ENCODE measurements at regions not wholly inside any gene's neighbourhood (a gene's known extent, or its start where the extent isn't known, plus 50 kb on each side); places are given as distances from the start of the nearest gene placed in this dataset.
"Not testable (repeated sequence)": the region's sequence is repeated elsewhere in the genome, so short reads cannot be mapped to it uniquely, and the experiment has no call there.

GRCh38 chr3:177830411-177830849 lies 633.1 kb upstream of the TBL1XR1 start:
- DNase-seq = no peak

- no peak for DNase-seq
Measured at GRCh38 chr3:177831361-177831760, 634.1 kb upstream of the TBL1XR1 start.

GRCh38 chr3:177832880-177833279 lies 635.6 kb upstream of the TBL1XR1 start:
- no peak for DNase-seq

GRCh38 chr3:177833332-177833731 lies 636.0 kb upstream of the TBL1XR1 start:
- DNase-seq = no peak

DNA sequence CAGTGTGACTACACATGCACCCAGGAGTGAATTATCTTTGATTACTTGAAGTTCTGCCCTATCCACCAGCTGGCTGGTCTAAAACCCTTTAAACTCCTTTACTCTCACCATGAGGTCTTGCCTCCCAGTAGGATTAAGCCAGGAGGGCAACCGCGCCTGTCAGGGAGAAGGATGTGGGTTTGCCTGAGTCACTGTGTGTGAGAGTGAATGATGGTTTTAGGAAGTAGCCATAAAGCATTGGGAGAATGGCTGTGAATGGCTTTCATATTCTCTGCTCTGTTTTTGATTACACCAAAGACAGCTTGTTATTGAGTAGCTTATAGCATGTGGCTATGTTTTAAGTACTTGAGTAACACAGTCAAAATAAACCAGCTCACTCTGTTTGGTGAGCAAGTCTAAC lies 637.7 kb upstream of the TBL1XR1 start:
- DNase-seq = peak in 1 of 2 donors; percentile 9

DNA sequence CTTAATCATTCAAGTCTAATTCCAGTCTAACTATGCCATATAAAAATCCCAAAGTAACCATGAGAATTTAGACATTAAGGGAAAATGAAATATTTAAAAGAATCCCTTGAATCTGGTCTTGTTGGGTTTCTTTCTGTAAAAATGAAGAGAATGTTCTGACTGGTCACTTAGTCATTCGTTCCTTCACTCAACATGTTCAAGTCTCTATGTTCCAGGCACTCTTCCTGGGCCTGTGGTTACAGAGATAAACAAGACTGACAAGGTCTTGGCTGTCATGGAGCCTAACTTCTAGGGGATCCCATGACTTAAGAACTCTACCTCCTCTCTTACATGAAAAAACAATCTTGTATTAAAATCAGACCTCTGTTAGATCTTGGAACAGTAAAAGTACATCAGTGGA lies 638.6 kb upstream of the TBL1XR1 start:
- no peak for DNase-seq

DNA sequence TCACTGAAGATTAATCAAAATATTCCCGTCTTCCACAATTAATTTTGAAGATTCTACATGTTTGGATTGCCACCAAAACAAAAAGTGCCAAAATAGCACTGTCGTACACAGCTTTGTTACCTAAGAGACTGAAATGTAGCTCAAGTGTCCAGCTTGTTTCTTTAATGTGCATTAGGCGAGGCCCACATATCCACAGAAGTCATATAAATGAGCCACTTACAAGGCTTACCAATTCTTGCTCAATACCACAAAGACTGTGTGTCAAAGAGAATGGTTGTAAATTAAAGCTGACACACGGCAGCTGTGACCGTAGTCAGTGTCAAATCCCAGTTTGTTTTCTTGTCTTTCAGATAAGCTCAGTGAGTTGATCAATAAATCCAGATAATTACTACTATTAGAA lies 639.4 kb upstream of the TBL1XR1 start:
- no peak for DNase-seq

DNA sequence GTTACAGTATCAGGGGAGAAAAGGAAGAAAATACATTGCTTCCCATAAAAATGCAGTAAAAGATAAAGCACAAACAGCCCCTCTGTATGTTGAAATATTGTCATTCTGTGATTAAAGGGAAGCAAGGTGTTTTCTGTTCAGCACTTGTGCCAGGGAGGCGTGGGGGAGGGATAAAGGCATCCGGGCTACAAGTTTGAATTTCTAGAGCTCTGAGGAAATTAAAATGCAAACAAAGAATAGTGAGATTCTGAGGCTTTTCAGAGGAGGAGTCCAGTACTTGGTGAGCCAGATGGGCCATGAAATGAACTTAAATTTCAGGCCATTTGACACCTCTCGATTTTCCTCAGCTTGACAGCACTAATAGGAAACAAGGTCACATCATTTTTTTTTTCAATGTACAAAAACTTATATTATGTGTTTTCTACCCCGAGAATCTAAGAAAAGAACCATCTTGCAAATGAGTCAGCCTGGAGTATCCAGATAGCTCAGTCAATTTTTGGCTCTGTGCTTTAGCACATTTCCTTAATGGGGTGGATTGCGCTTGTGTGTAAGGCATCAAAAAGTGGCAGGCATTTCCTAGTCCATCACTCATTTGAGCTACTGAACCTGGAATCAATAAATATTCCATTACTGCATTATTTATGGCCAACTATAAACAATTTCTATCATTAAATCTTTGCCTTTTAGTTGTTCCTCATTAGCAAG lies 640.8 kb upstream of the TBL1XR1 start:
- DNase-seq = no peak

GRCh38 chr3:177838766-177839350 lies 641.6 kb upstream of the TBL1XR1 start:
- no peak for DNase-seq

DNA sequence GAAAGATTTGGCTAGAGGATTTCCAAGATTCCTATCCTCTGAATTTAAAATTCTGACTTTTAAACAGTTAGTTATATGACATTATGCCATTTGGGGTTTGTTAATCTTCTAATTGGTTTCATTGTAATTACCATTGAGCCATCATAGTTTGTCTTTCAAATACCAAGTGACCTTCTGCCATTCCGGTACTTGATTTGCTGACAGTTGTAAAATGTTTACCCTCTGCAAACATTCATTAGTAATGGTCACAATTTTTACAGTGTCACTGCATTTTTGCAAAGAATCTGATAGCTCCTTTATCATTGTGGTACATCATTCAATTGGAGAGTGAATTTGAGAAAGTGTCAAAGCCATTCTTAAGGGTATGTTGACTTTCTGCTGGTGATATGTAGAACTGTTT lies 645.0 kb upstream of the TBL1XR1 start:
- no peak for DNase-seq

DNA sequence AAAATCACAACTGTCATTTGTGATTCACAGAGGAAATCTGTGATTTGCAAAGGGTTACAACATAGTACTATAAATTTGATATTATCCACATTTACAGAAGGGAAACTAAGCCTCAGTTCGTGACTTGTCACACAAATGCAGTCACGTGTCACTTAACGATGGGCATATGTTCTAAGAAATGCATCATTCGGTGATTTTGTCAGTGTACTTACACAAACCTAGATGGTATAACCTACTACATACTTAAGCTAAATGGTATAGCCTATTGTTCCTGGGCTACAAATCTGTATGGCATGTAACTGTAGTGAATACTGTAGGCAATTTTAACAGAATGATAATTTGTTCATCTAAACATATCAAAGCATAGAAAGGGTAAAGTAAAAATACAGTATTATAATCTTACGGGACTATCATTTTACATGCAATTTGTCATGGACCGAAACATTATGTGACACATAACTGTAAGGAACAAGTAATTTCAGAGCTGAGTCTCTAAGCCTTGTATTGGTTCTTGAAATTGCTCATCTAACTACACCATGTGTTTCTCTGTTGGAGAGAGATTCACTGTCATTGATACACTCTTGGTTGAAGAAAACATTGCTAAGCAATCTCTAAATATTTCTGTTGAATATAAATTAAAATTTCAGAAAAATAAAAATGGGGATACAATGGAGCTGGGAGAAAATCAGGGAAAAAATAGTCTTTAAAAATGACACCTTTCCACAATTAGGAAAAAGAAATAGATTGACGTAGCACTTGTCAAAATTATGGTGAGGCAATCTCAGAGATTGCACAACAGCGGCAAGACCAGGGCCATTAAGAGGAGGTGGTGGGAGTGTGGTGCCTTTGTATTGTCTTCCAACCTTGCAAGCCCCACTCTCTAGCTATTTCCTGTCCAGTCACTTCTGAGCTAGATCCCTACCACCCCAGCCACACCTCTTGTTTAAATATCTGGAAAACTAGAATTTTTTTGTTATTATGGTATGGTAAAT lies 645.8 kb upstream of the TBL1XR1 start:
- no peak for DNase-seq

DNA sequence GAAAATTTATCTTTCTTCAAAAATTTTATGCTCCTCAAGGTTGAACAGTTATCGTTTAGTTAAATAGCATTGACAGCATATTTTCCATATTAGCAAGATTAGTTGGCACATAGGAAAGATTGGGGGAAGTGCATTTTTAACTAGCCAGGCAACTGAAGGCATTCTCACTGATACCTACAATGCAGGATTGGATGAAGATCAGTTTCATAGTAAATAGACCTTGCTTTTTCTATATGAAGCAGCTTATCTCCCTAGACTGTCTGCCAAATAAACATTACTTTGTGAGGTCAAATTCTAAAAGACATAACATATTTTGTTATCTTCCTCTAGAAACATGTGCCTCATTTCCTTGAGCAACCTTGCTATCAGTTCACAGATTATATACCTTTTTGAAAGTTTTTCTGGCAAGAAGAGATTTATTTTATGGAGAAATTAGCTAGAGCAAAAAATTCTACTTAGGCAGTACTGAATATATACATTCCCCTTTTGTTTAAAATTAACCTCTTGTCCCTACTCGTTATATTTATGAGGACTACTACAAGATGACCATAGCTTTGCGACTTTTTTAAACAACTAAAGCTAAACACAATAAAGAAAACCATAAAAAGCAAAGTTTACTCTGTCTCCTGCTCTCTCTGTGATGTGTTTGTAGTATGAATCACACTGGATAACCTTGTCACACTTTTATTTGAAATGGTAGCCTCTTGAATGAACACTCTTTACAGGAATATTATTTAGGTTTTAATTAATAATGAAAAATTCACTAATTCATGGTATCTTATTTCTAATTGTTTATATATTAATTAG lies 654.9 kb upstream of the TBL1XR1 start:
- no peak for DNase-seq

DNA sequence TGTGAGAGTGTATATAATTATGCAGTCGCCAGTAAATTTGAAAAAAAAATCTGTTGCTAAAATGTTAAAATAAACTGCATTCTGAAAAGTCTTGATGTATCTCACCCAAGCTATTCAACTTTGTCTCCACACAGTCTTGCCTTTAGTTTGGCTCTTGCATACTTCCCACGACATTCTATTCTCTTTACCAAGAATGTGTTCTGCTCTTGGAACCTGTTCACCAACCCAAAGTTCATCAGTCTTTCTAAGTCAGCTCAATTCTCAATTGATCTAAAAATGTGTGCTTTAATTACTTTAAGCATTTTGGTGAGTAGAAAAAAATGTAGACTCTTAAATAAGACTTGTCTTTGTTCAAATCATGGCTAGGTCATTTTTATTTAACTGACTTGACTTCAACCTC lies 657.7 kb upstream of the TBL1XR1 start:
- no peak for DNase-seq

GRCh38 chr3:177860184-177860583 lies 662.9 kb upstream of the TBL1XR1 start:
- DNase-seq = no peak

- DNase-seq = no peak
Measured at GRCh38 chr3:177862962-177863491, 665.7 kb upstream of the TBL1XR1 start.

DNA sequence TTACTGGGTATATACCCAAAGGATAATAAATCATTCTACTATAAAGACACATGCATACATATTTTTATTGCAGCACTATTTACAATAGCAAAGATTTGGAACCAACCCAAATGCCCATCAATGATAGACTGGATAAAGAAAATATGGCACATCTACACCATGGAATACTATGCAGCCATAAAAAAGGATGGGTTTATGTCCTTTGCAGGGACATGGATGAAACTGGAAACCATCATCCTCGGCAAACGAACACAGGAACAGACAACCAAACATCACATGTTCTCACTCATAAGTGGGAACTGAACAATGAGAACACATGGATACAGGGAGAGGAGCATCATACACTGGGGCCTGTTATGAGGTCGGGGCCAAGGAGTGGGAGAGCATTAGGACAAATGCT lies 665.0 kb upstream of the KCNMB2 start:
- not testable (repeated sequence) for DNase-seq

GRCh38 chr3:177878192-177878591 lies 658.0 kb upstream of the KCNMB2 start:
- DNase-seq = no peak

- DNase-seq = no peak
Measured at GRCh38 chr3:177878957-177879356, 657.3 kb upstream of the KCNMB2 start.

- DNase-seq = no peak
Measured at GRCh38 chr3:177881351-177881750, 654.9 kb upstream of the KCNMB2 start.

DNA sequence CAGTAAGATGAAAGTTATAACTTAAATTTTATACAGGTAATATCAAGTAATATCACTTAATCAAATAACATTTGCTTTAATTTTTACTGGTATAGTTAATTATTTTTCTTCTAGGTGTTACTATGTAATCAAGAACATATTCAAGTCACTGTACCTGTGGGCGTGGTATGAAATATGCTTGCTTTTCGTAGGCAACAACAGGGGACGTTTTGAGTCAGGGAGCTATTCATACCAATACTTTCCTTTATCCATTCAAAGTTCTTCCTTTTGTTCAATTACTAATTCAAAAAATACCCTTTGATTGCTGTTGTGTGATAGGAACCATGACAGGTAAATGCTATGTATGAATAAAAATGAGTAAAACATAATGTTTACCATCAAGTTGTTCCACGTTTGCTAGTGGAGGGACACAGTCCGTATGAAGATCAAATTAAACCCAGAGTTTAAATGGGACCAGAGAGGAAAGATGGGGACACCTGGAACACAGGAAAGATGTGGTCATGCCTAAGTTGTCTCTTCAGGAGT lies 654.0 kb upstream of the KCNMB2 start:
- no peak for DNase-seq

DNA sequence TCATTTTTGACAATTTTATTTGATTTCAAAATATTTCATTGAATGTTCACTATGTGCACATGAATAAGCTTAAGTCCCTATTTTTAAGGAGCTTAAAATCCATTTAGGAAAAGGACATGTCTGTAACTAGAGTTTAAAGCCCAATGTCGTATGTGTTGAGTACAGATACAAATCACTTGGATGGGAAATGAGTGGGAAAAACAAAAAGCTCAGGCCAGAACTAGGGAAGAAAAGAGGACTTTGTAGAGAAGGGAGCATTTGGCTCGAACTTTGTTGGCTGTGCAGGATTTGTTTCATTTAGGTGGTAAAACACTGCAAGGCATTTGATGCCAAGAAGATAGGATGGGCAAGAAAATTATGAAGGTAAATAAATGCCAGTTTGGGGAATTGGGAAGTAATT lies 653.1 kb upstream of the KCNMB2 start:
- no peak for DNase-seq

DNA sequence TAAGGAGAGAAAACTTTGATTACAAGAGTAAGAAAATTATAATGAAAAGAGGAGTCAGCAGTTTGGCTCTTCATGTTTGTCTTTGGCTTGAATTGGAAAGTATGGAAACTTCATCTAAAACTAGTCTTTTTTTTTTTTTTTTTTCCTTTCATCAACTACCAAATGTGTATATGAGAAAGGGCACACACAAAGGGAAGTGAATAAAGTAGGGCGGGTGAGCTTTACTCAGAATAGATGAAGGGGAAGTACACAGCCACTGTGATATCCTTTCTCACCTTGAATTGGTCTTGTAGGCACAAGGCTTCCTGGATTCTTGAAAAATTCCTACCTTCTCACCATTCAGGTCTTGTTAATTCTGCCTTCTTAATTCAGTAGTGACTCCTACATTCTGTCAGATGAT lies 652.3 kb upstream of the KCNMB2 start:
- DNase-seq = no peak
